ENCODE measurements at regions not wholly inside any gene's neighbourhood (a gene's known extent, or its start where the extent isn't known, plus 50 kb on each side); places are given as distances from the start of the nearest gene placed in this dataset.

- Mint-ChIP-seq H3K4me3 (no peak overlapping the region), H3K27me3 (ENCODE audit: insufficient read depth) (no peaks in the 10 kb centered on the region), H3K4me1 (ENCODE audit: low read depth) (no peaks in the 10 kb centered on the region), H3K36me3 (ENCODE audit: low read depth) (no peaks in the 10 kb centered on the region), H3K27ac (no peak overlapping the region), H3K9me3 (no peaks in the 10 kb centered on the region)
- intact Hi-C loops (cut with micrococcal nuclease) = no loop called here
- no peak for DNase-seq (ENCODE audit: low spot score)
These were observed 228.3 kb upstream of the ZNF462 start for GRCh38 chr9:106634641-106635040.

GRCh38 chr9:106637486-106637885 is 225.5 kb upstream of the ZNF462 start:
- H3K4me1 Mint-ChIP-seq (ENCODE audit: low read depth) = no peaks in the 10 kb centered on the region
- DNase-seq (ENCODE audit: low spot score) = no peak
- no peak overlapping the region for H3K4me3 Mint-ChIP-seq
- intact Hi-C loops (cut with micrococcal nuclease) = no loop called here
- no peaks in the 10 kb centered on the region for H3K36me3 Mint-ChIP-seq (ENCODE audit: low read depth)
- no peaks in the 10 kb centered on the region for H3K27me3 Mint-ChIP-seq (ENCODE audit: insufficient read depth)
- no peaks in the 10 kb centered on the region for H3K9me3 Mint-ChIP-seq
- H3K27ac Mint-ChIP-seq = no peak overlapping the region

GRCh38 chr9:106639873-106640568 is 222.9 kb upstream of the ZNF462 start:
- no peak overlapping the region for H3K4me3 Mint-ChIP-seq
- no peak overlapping the region for H3K27ac Mint-ChIP-seq
- intact Hi-C loops (cut with micrococcal nuclease) = no loop called here

GRCh38 chr9:106643211-106643930 is 219.6 kb upstream of the ZNF462 start:
- Mint-ChIP-seq H3K4me3 (no peak overlapping the region), H3K27ac (no peak overlapping the region), H3K4me1 (ENCODE audit: low read depth) (no peaks in the 10 kb centered on the region), H3K36me3 (ENCODE audit: low read depth) (no peaks in the 10 kb centered on the region), H3K27me3 (ENCODE audit: insufficient read depth) (no peaks in the 10 kb centered on the region), H3K9me3 (no peaks in the 10 kb centered on the region)
- DNase-seq (ENCODE audit: low spot score) = no peak
- intact Hi-C loops (cut with micrococcal nuclease) = no loop called here

More at GRCh38 chr9:106639873-106640568, 222.9 kb upstream of the ZNF462 start:
- Mint-ChIP-seq H3K4me1 (ENCODE audit: low read depth) (no peaks in the 10 kb centered on the region), H3K9me3 (no peaks in the 10 kb centered on the region), H3K27me3 (ENCODE audit: insufficient read depth) (no peaks in the 10 kb centered on the region), H3K36me3 (ENCODE audit: low read depth) (no peaks in the 10 kb centered on the region)
- no peak for DNase-seq (ENCODE audit: low spot score)

- no peak for DNase-seq (ENCODE audit: low spot score)
- Mint-ChIP-seq H3K27ac (no peak overlapping the region), H3K4me3 (no peak overlapping the region), H3K4me1 (ENCODE audit: low read depth) (no peaks in the 10 kb centered on the region), H3K36me3 (ENCODE audit: low read depth) (no peaks in the 10 kb centered on the region), H3K27me3 (ENCODE audit: insufficient read depth) (no peaks in the 10 kb centered on the region), H3K9me3 (no peaks in the 10 kb centered on the region)
- intact Hi-C loops (cut with micrococcal nuclease) = no loop called here
These were observed 218.3 kb upstream of the ZNF462 start for GRCh38 chr9:106644661-106645060.

GRCh38 chr9:106648799-106649198 is 214.2 kb upstream of the ZNF462 start:
- no peak for DNase-seq (ENCODE audit: low spot score)
- Mint-ChIP-seq H3K4me3 (no peak overlapping the region), H3K27me3 (ENCODE audit: insufficient read depth) (no peaks in the 10 kb centered on the region), H3K27ac (no peak overlapping the region), H3K36me3 (ENCODE audit: low read depth) (no peaks in the 10 kb centered on the region), H3K9me3 (no peaks in the 10 kb centered on the region), H3K4me1 (ENCODE audit: low read depth) (no peaks in the 10 kb centered on the region)
- intact Hi-C loops (cut with micrococcal nuclease) = no loop called here

- H3K27ac Mint-ChIP-seq = no peak overlapping the region
- H3K27me3 Mint-ChIP-seq (ENCODE audit: insufficient read depth) = no peaks in the 10 kb centered on the region
- H3K4me1 Mint-ChIP-seq (ENCODE audit: low read depth) = no peaks in the 10 kb centered on the region
- H3K4me3 Mint-ChIP-seq = no peak overlapping the region
- no peaks in the 10 kb centered on the region for H3K36me3 Mint-ChIP-seq (ENCODE audit: low read depth)
- DNase-seq (ENCODE audit: low spot score) = no peak
- no peaks in the 10 kb centered on the region for H3K9me3 Mint-ChIP-seq
- intact Hi-C loops (cut with micrococcal nuclease) = no loop called here
These were observed 213.3 kb upstream of the ZNF462 start for GRCh38 chr9:106649664-106650063.

GRCh38 chr9:106653213-106653612 is 209.8 kb upstream of the ZNF462 start:
- intact Hi-C loops (cut with micrococcal nuclease) = no loop called here
- Mint-ChIP-seq H3K27me3 (ENCODE audit: insufficient read depth) (no peaks in the 10 kb centered on the region), H3K36me3 (ENCODE audit: low read depth) (no peaks in the 10 kb centered on the region)

GRCh38 chr9:106655966-106656365 is 207.0 kb upstream of the ZNF462 start:
- Mint-ChIP-seq H3K27me3 (ENCODE audit: insufficient read depth) (no peaks in the 10 kb centered on the region), H3K4me3 (no peak overlapping the region), H3K9me3 (no peaks in the 10 kb centered on the region), H3K4me1 (ENCODE audit: low read depth) (no peaks in the 10 kb centered on the region), H3K36me3 (ENCODE audit: low read depth) (no peaks in the 10 kb centered on the region), H3K27ac (no peak overlapping the region)
- intact Hi-C loops (cut with micrococcal nuclease) = no loop called here
- DNase-seq (ENCODE audit: low spot score) = no peak

More at GRCh38 chr9:106653213-106653612, 209.8 kb upstream of the ZNF462 start:
- H3K4me1 Mint-ChIP-seq (ENCODE audit: low read depth) = no peaks in the 10 kb centered on the region
- no peak for DNase-seq (ENCODE audit: low spot score)
- H3K27ac Mint-ChIP-seq = no peak overlapping the region
- H3K4me3 Mint-ChIP-seq = no peak overlapping the region
- H3K9me3 Mint-ChIP-seq = no peaks in the 10 kb centered on the region

- Mint-ChIP-seq H3K27me3 (ENCODE audit: insufficient read depth) (no peaks in the 10 kb centered on the region), H3K27ac (no peak overlapping the region), H3K9me3 (no peaks in the 10 kb centered on the region), H3K4me1 (ENCODE audit: low read depth) (no peaks in the 10 kb centered on the region), H3K4me3 (no peak overlapping the region), H3K36me3 (ENCODE audit: low read depth) (no peaks in the 10 kb centered on the region)
- DNase-seq (ENCODE audit: low spot score) = no peak
- intact Hi-C loops (cut with micrococcal nuclease) = no loop called here
These were observed 205.0 kb upstream of the ZNF462 start for GRCh38 chr9:106657926-106658325.

- Mint-ChIP-seq H3K27ac (no peak overlapping the region), H3K27me3 (ENCODE audit: insufficient read depth) (no peaks in the 10 kb centered on the region), H3K4me3 (no peak overlapping the region), H3K4me1 (ENCODE audit: low read depth) (no peaks in the 10 kb centered on the region), H3K36me3 (ENCODE audit: low read depth) (no peaks in the 10 kb centered on the region), H3K9me3 (peaks cover 5% of the 10 kb centered on the region)
- no peak for DNase-seq (ENCODE audit: low spot score)
- intact Hi-C loops (cut with micrococcal nuclease) = no loop called here
These were observed 194.4 kb upstream of the ZNF462 start for GRCh38 chr9:106668534-106668933.

- Mint-ChIP-seq H3K4me1 (ENCODE audit: low read depth) (no peaks in the 10 kb centered on the region), H3K4me3 (no peak overlapping the region), H3K9me3 (peaks cover 5% of the 10 kb centered on the region), H3K27ac (no peak overlapping the region), H3K36me3 (ENCODE audit: low read depth) (no peaks in the 10 kb centered on the region), H3K27me3 (ENCODE audit: insufficient read depth) (no peaks in the 10 kb centered on the region)
- intact Hi-C loops (cut with micrococcal nuclease) = no loop called here
- DNase-seq (ENCODE audit: low spot score) = no peak
These were observed 193.1 kb upstream of the ZNF462 start for GRCh38 chr9:106669835-106670234.

- no peaks in the 10 kb centered on the region for H3K36me3 Mint-ChIP-seq (ENCODE audit: low read depth)
- no peaks in the 10 kb centered on the region for H3K4me1 Mint-ChIP-seq (ENCODE audit: low read depth)
- DNase-seq (ENCODE audit: low spot score) = no peak
- no peak overlapping the region for H3K27ac Mint-ChIP-seq
- H3K9me3 Mint-ChIP-seq = peaks cover 5% of the 10 kb centered on the region
- intact Hi-C loops (cut with micrococcal nuclease) = no loop called here
- no peaks in the 10 kb centered on the region for H3K27me3 Mint-ChIP-seq (ENCODE audit: insufficient read depth)
- no peak overlapping the region for H3K4me3 Mint-ChIP-seq
These were observed 192.5 kb upstream of the ZNF462 start for GRCh38 chr9:106670418-106670817.

All from activated T-helper 1 cell treated with anti-CD3 and anti-CD28 coated beads, Interleukin-12 subunit alpha, Interleukin-12 subunit beta, Interleukin-2, Interleukin-4 antibody, amounts not matched to agents 30 ng/mL and 10 ng/mL and 1 ng/mL, durations not matched to agents 14 hours and 24 hours and 36 hours (primary cell).